Fibroblast of lung (primary cell): ENCODE measurements at regions not wholly inside any gene's neighbourhood (a gene's known extent, or its start where the extent isn't known, plus 50 kb on each side); places are given as distances from the start of the nearest gene placed in this dataset.

Experiments
- DNase-seq, 2 donors: peaks; one replicate each; pipeline versions ENCODE4 v3.0.0 to v3.0.0-alpha.2; 2010; ENCODE audit warnings: low read depth in 2 of 2
- H2AFZ ChIP-seq: 2 replicates; pipeline ENCODE4 v1.5.1; 2012; ENCODE audit warnings: low read length, control low read depth, inconsistent platforms
- H3K27ac ChIP-seq: 2 replicates; pipeline ENCODE4 v1.5.1; 2011; ENCODE audit warnings: low read length, control low read depth; ENCODE audit not compliant: insufficient read depth
- H3K27me3 ChIP-seq: 2 replicates; pipeline ENCODE4 v1.5.1; 2011; ENCODE audit warnings: mild to moderate bottlenecking, low read length; ENCODE audit not compliant: control insufficient read depth, insufficient read depth
- H3K36me3 ChIP-seq: 2 replicates; pipeline ENCODE4 v1.5.1; 2011; ENCODE audit warnings: low read length; ENCODE audit not compliant: control insufficient read depth, insufficient read depth
- H3K4me1 ChIP-seq: 2 replicates; pipeline ENCODE4 v1.5.1; 2011; ENCODE audit warnings: low read length; ENCODE audit not compliant: control insufficient read depth, insufficient read depth; ENCODE audit errors: extremely low read depth
- H3K4me2 ChIP-seq: 2 replicates; pipeline ENCODE4 v1.5.1; 2011; ENCODE audit warnings: low read length, control low read depth; ENCODE audit not compliant: insufficient read depth; ENCODE audit errors: extremely low read depth
- H3K4me3 ChIP-seq, 4 experiments: fragments of 200-600 bp in 1 of 4; sonication (generic) in 1 of 4; replicated peaks in 1 of 4; 2 replicates each; pipeline ENCODE4 v1.5.1; 2011 to 2016; ENCODE audit warnings: low read length in 4 of 4, low read depth in 3 of 4, mild to moderate bottlenecking in 3 of 4, control low read depth in 2 of 4, inconsistent platforms in 1 of 4, mixed read lengths in 1 of 4; ENCODE audit not compliant: insufficient read depth in 1 of 4; ENCODE audit errors: control extremely low read depth in 1 of 4
- H3K79me2 ChIP-seq: 2 replicates; pipeline ENCODE4 v1.5.1; 2012; ENCODE audit warnings: mild to moderate bottlenecking, low read length, inconsistent platforms; ENCODE audit not compliant: control insufficient read depth, insufficient read depth
- H3K9ac ChIP-seq: 2 replicates; pipeline ENCODE4 v1.5.1; 2011; ENCODE audit warnings: mild to moderate bottlenecking, low read length, control low read depth; ENCODE audit not compliant: insufficient read depth
- H3K9me3 ChIP-seq: 2 replicates; pipeline ENCODE4 v1.5.1; 2012; ENCODE audit warnings: low read depth, low read length; ENCODE audit not compliant: control insufficient read depth, insufficient read depth
- H4K20me1 ChIP-seq: 2 replicates; pipeline ENCODE4 v1.5.1; 2011; ENCODE audit warnings: low read length; ENCODE audit not compliant: control insufficient read depth, insufficient read depth; ENCODE audit errors: extremely low read depth
- EZH2 ChIP-seq: IDR thresholded peaks from 2 replicates; pipeline ENCODE4 v1.5.1; 2012; ENCODE audit warnings: low read length, control low read depth, mild to moderate bottlenecking; ENCODE audit errors: missing control alignments
- TF ChIP-seq, protein P1 (sequence below), 2 donors: IDR thresholded peaks in 1 of 2; conservative IDR thresholded peaks in 1 of 2; 1 replicate in 1 of 2; 2 replicates in 1 of 2; pipeline ENCODE4 v1.5.1; 2011 to 2012; ENCODE audit warnings: low read length in 2 of 2, control low read depth in 1 of 2, inconsistent platforms in 1 of 2, low read depth in 1 of 2, mild to moderate bottlenecking in 1 of 2

DNA sequence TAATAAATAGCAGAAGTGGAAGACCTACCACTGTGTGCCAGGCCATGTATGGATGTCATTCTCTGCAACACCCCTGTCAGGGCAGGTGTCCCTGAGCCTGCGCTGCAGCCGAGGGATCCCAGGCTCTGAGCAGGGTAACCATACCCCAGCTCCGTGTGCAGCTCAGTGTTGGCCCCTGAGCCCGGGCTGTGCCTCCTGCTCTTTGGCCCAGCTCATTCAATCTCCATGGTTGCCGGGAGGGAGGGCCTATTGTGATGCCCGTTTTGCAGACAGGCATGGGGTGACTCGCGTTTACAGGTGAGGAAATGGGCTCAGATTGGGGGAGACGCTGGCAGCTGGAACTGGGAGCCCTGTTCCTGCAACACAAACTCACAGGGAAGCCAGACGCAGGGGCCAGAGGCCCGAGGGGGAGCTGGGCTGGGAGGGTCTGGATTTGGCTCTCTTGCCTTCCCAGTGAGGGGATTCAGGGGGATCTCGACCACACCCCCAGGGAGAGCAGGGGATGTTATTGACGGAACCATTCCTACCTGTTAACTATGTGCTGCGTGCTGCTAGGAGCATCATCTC is 190.5 kb downstream of the IRF8 start:
- Histone ChIP-seq H3K79me2 (no peaks in the 10 kb centered on the region), H3K36me3 (no peaks in the 10 kb centered on the region), H3K4me1 (no peaks in the 10 kb centered on the region), H3K9ac (no peak overlapping the region), H3K27me3 (no peaks in the 10 kb centered on the region), H3K27ac (no peak overlapping the region), H3K9me3 (no peaks in the 10 kb centered on the region), H4K20me1 (no peaks in the 10 kb centered on the region), H3K4me2 (no peak overlapping the region), H2AFZ (no peak overlapping the region), H3K4me3 (no peak overlapping the region)
- TF ChIP-seq EZH2, result no peak
- TF ChIP-seq, protein P1, sequence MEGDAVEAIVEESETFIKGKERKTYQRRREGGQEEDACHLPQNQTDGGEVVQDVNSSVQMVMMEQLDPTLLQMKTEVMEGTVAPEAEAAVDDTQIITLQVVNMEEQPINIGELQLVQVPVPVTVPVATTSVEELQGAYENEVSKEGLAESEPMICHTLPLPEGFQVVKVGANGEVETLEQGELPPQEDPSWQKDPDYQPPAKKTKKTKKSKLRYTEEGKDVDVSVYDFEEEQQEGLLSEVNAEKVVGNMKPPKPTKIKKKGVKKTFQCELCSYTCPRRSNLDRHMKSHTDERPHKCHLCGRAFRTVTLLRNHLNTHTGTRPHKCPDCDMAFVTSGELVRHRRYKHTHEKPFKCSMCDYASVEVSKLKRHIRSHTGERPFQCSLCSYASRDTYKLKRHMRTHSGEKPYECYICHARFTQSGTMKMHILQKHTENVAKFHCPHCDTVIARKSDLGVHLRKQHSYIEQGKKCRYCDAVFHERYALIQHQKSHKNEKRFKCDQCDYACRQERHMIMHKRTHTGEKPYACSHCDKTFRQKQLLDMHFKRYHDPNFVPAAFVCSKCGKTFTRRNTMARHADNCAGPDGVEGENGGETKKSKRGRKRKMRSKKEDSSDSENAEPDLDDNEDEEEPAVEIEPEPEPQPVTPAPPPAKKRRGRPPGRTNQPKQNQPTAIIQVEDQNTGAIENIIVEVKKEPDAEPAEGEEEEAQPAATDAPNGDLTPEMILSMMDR (conservative IDR thresholded peaks at IDR 0.05 in 1 of 2, IDR thresholded peaks at IDR 0.05 in 1 of 2; ENCODE audit: low read depth in 1 of 2, low read length in 2 of 2), result no peak
- no peak for DNase-seq

DNA sequence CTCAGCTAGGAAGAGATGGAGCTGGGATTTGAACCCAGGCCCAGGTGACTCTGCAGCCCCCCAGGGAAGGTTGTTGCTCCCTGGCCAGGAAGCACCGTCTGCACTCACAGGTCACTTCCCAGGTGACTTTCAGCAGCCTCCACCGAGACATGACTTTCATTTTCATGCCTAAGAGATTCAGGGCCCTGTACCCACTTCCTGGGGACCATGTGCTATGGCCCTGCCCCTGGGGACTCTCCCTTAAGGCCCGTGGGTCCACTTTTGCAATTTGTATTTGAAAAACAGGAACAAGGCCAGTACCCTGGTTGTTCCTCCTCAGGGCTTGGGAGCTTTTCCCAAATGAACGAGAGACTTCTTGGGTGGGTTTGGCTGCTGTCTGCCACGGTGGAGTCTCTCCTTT is 191.0 kb downstream of the IRF8 start:
- H3K79me2 ChIP-seq, result no peaks in the 10 kb centered on the region
- no peaks in the 10 kb centered on the region for H4K20me1 ChIP-seq
- no peak overlapping the region for H3K27ac ChIP-seq
- H3K9ac ChIP-seq, result no peak overlapping the region
- H3K4me1 ChIP-seq, result no peaks in the 10 kb centered on the region
- DNase-seq, result no peak
- H3K27me3 ChIP-seq, result no peaks in the 10 kb centered on the region
- no peaks in the 10 kb centered on the region for H3K36me3 ChIP-seq
- no peak for TF ChIP-seq EZH2
- TF ChIP-seq, protein P1 (conservative IDR thresholded peaks at IDR 0.05 in 1 of 2, IDR thresholded peaks at IDR 0.05 in 1 of 2; ENCODE audit: low read depth in 1 of 2, low read length in 2 of 2), result no peak
- H3K9me3 ChIP-seq, result no peaks in the 10 kb centered on the region
- H3K4me3 ChIP-seq, result no peak overlapping the region
- H2AFZ ChIP-seq, result no peak overlapping the region
- H3K4me2 ChIP-seq, result no peak overlapping the region

DNA sequence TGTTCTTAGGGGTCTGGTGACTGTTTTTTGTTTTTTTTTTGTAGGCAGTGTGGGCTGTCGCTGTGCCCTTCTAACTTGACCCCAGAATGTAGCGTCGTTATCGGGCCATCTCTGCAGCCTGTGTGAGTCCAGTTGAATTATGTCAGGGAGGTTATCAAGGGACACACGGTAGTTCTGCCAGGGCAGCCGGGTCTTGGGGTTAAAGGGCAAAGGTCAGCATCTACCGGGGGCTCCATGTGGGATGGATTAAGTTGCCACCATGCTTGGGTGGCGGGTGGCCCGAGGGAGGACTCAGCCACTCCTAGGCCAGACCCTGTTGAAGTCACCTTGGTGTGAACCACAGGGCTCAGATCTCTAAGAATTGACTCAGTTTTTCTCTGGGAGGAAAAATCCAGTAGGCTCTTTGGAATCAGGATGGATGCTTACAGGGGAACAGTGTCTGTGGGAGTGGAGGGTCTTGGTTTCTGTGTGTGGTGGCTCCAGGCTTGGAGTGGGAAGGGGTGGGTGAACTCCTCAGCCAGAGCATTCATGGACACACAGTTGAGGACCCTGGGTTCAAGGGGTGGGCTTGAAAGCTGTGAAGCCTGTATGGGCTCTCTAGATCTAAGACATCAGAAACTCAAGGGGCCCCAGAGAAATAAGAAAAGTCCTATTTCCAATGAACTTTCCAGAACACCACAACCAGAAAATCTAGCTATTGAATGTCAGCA is 191.7 kb downstream of the IRF8 start:
- H3K27ac ChIP-seq, result no peak overlapping the region
- H3K4me3 ChIP-seq, result no peak overlapping the region
- no peaks in the 10 kb centered on the region for H4K20me1 ChIP-seq
- H3K27me3 ChIP-seq, result no peaks in the 10 kb centered on the region
- H3K4me2 ChIP-seq, result no peak overlapping the region
- DNase-seq, result no peak
- no peak overlapping the region for H3K9ac ChIP-seq
- no peak for TF ChIP-seq EZH2
- TF ChIP-seq, protein P1 (conservative IDR thresholded peaks at IDR 0.05 in 1 of 2, IDR thresholded peaks at IDR 0.05 in 1 of 2; ENCODE audit: low read depth in 1 of 2, low read length in 2 of 2), result no peak
- no peaks in the 10 kb centered on the region for H3K36me3 ChIP-seq
- H3K9me3 ChIP-seq, result no peaks in the 10 kb centered on the region
- H3K4me1 ChIP-seq, result no peaks in the 10 kb centered on the region
- no peaks in the 10 kb centered on the region for H3K79me2 ChIP-seq
- H2AFZ ChIP-seq, result no peak overlapping the region
